CD14-positive monocyte (primary cell): ENCODE measurements at regions not wholly inside any gene's neighbourhood (a gene's known extent, or its start where the extent isn't known, plus 50 kb on each side); places are given as distances from the start of the nearest gene placed in this dataset.

Experiments used
- DNase-seq, 3 donors: peaks; one replicate each; pipeline ENCODE4 v3.0.0-alpha.2; 2011 to 2022
- H2AFZ ChIP-seq: 2 replicates; pipeline ENCODE4 v1.6.0; 2012; ENCODE audit warnings: mild to moderate bottlenecking, low read depth, low read length, inconsistent platforms; ENCODE audit not compliant: insufficient read depth, poor library complexity, severe bottlenecking
- H3K27ac ChIP-seq, 2 donors: 1 replicate in 1 of 2; 2 replicates in 1 of 2; pipeline ENCODE4 v1.5.1; 2012 to 2013; ENCODE audit warnings: low read length in 2 of 2, control low read depth in 1 of 2, inconsistent platforms in 1 of 2, low read depth in 1 of 2, mild to moderate bottlenecking in 1 of 2
- H3K27me3 ChIP-seq, 2 donors: one replicate each; pipeline versions ENCODE4 v1.6.0 to v1.6.1; 2011 to 2013; ENCODE audit warnings: low read length in 2 of 2; ENCODE audit not compliant: control insufficient read depth in 2 of 2, insufficient read depth in 2 of 2
- H3K36me3 ChIP-seq, 2 donors: replicated peaks in 1 of 2; 1 replicate in 1 of 2; 2 replicates in 1 of 2; pipeline versions ENCODE4 v1.5.1 to v1.6.1; 2012 to 2013; ENCODE audit warnings: low read length in 2 of 2, control low read depth in 1 of 2, inconsistent platforms in 1 of 2, mild to moderate bottlenecking in 1 of 2; ENCODE audit not compliant: insufficient read depth in 2 of 2, control insufficient read depth in 1 of 2
- H3K4me1 ChIP-seq, 2 donors: 1 replicate in 1 of 2; 2 replicates in 1 of 2; pipeline versions ENCODE4 v1.5.1 to v1.6.1; 2012 to 2013; ENCODE audit warnings: low read length in 2 of 2, control low read depth in 1 of 2, inconsistent platforms in 1 of 2, mild to moderate bottlenecking in 1 of 2, moderate library complexity in 1 of 2; ENCODE audit not compliant: insufficient read depth in 2 of 2, control insufficient read depth in 1 of 2
- H3K4me2 ChIP-seq: replicated peaks from 2 replicates; pipeline ENCODE3; 2012; ENCODE audit warnings: low read length, moderate library complexity, mild to moderate bottlenecking; ENCODE audit not compliant: poor library complexity, severe bottlenecking; ENCODE audit errors: extremely low read depth
- H3K4me3 ChIP-seq, 3 experiments: fragments of 200-600 bp in 1 of 3; sonication (generic) in 1 of 3; replicated peaks in 1 of 3; 1 replicate in 2 of 3; 2 replicates in 1 of 3; pipeline ENCODE4 v1.5.1; 2011 to 2013; ENCODE audit warnings: low read length in 3 of 3, mild to moderate bottlenecking in 3 of 3, control low read depth in 2 of 3, low read depth in 2 of 3, inconsistent platforms in 1 of 3, moderate library complexity in 1 of 3
- H3K79me2 ChIP-seq: 2 replicates; pipeline ENCODE4 v1.6.0; 2012; ENCODE audit warnings: mild to moderate bottlenecking, control low read depth, inconsistent platforms, low read length, moderate library complexity; ENCODE audit not compliant: insufficient read depth
- H3K9ac ChIP-seq: 2 replicates; pipeline ENCODE4 v1.6.0; 2017; ENCODE audit warnings: low read length, mild to moderate bottlenecking; ENCODE audit not compliant: insufficient read depth, poor library complexity, severe bottlenecking
- H3K9me3 ChIP-seq, 2 donors: replicated peaks in 1 of 2; 1 replicate in 1 of 2; 2 replicates in 1 of 2; pipeline versions ENCODE4 v1.5.1 to v1.6.1; 2012 to 2013; ENCODE audit warnings: low read length in 2 of 2, control low read depth in 1 of 2; ENCODE audit not compliant: control insufficient read depth in 1 of 2, insufficient read depth in 1 of 2
- H4K20me1 ChIP-seq: 2 replicates; pipeline ENCODE4 v1.6.0; 2012; ENCODE audit warnings: mild to moderate bottlenecking, low read length, control low read depth, moderate library complexity; ENCODE audit not compliant: insufficient read depth
- H3K27ac Mint-ChIP-seq, 7 donors: one replicate each; pipeline ENCODE4 v1.8.0; 2020; ENCODE audit warnings: mild to moderate bottlenecking in 7 of 7, mixed read lengths in 7 of 7, moderate library complexity in 6 of 7, inconsistent platforms in 2 of 7
- H3K27me3 Mint-ChIP-seq, 3 donors: one replicate each; pipeline ENCODE4 v1.8.0; 2021 to 2022; ENCODE audit warnings: low read depth in 3 of 3, mild to moderate bottlenecking in 3 of 3, mixed read lengths in 3 of 3, moderate library complexity in 3 of 3, inconsistent platforms in 1 of 3
- H3K36me3 Mint-ChIP-seq, 2 donors: one replicate each; pipeline ENCODE4 v1.8.0; 2020; ENCODE audit warnings: mixed read lengths in 2 of 2, inconsistent platforms in 1 of 2, mild to moderate bottlenecking in 1 of 2
- H3K4me1 Mint-ChIP-seq: one replicate; pipeline ENCODE4 v1.8.0; 2020; ENCODE audit warnings: mild to moderate bottlenecking, mixed read lengths
- H3K4me3 Mint-ChIP-seq, 2 donors: one replicate each; pipeline ENCODE4 v1.8.0; 2020; ENCODE audit warnings: mild to moderate bottlenecking in 2 of 2, mixed read lengths in 2 of 2, moderate library complexity in 1 of 2
- H3K9me3 Mint-ChIP-seq, 7 donors: one replicate each; pipeline ENCODE4 v1.8.0; 2020 to 2022; ENCODE audit warnings: mixed read lengths in 7 of 7, mild to moderate bottlenecking in 6 of 7, moderate library complexity in 6 of 7, inconsistent platforms in 2 of 7
- WGBS: methylation state at CpG from one replicate; pipeline ENCODE4 v1.1.5; 2013; ENCODE audit warnings: missing lambda C conversion rate; ENCODE audit not compliant: insufficient coverage; 5-methylcytosine and 5-hydroxymethylcytosine counted together
- intact Hi-C, 2 donors: fragments of 100-400 bp; cut with micrococcal nuclease; formaldehyde crosslinking; loops; one replicate each; pipeline versions ENCODE4 v1.15.0 to v1.15.1; 2023
- TF ChIP-seq, protein P1 (sequence below): fragments of 200-600 bp; IDR thresholded peaks from one replicate; pipeline ENCODE4 v1.8.0; 2022; ENCODE audit warnings: antibody characterized with exemption, mild to moderate bottlenecking

DNA sequence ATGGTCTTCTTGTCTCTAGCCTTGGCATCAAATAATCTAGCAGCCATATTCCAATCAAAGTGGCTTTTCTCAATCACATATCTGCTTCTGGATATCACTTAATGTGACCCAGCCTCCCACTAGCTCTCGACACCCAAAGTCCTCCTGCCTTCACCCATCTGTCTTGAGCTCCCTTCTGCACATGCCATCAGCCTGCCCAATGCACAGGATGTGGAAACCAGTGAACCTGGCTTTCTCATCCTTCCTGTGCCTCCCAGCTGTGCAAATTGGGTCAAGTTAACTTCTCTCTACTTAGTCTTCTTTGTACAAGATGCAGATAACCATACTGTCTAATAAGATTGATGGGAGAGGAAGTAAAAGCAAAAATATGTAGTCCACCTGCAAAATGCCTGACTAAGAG is 257.9 kb upstream of the PITRM1 start:
- Histone ChIP-seq H3K9ac (no peak overlapping the region), H4K20me1 (no peaks in the 10 kb centered on the region), H3K4me2 (no peak overlapping the region), H3K36me3 (no peaks in the 10 kb centered on the region), H3K4me1 (no peaks in the 10 kb centered on the region), H3K79me2 (no peaks in the 10 kb centered on the region), H3K4me3 (no peak overlapping the region), H2AFZ (no peak overlapping the region), H3K27ac (no peak overlapping the region), H3K9me3 (peaks cover 0 to 15% of the 10 kb centered on the region in 2 donors), H3K27me3 (no peaks in the 10 kb centered on the region)
- WGBS: 88% methylated on average over 1 of the region's 1 CpG
- H3K4me3 Mint-ChIP-seq: no peak overlapping the region
- H3K9me3 Mint-ChIP-seq: peaks cover 4 to 14% (median 7%) of the 10 kb centered on the region in 7 donors
- no peak overlapping the region for H3K27ac Mint-ChIP-seq
- intact Hi-C loops: no loop called here
- TF ChIP-seq, protein P1, sequence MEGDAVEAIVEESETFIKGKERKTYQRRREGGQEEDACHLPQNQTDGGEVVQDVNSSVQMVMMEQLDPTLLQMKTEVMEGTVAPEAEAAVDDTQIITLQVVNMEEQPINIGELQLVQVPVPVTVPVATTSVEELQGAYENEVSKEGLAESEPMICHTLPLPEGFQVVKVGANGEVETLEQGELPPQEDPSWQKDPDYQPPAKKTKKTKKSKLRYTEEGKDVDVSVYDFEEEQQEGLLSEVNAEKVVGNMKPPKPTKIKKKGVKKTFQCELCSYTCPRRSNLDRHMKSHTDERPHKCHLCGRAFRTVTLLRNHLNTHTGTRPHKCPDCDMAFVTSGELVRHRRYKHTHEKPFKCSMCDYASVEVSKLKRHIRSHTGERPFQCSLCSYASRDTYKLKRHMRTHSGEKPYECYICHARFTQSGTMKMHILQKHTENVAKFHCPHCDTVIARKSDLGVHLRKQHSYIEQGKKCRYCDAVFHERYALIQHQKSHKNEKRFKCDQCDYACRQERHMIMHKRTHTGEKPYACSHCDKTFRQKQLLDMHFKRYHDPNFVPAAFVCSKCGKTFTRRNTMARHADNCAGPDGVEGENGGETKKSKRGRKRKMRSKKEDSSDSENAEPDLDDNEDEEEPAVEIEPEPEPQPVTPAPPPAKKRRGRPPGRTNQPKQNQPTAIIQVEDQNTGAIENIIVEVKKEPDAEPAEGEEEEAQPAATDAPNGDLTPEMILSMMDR: no peak
- H3K4me1 Mint-ChIP-seq: no peaks in the 10 kb centered on the region
- peaks cover 0 to 3% (median 3%) of the 10 kb centered on the region in 3 donors for H3K27me3 Mint-ChIP-seq
- no peaks in the 10 kb centered on the region for H3K36me3 Mint-ChIP-seq
- no peak for DNase-seq

DNA sequence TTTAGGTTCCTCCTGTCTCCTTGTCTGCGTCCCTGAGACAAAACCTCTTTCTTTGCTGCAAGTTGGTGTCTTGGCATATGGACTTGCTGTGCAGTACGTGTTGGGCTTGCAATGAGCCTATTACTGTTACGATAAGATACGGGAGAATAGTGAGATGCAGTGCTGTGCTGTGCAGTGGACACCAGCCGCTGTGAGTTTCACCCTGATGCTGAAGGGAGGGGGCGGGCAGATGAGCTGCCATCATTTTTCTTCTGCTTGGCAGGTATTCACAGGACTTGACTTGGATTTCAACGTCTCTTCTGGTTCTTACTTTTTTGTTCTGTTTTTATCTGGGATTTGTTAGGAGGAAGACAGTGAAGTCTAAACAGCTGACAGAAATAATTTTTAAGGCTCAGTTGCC is 257.1 kb upstream of the PITRM1 start:
- Mint-ChIP-seq H3K4me3 (no peak overlapping the region), H3K36me3 (no peaks in the 10 kb centered on the region)
- no peak overlapping the region for H3K4me2 ChIP-seq

More for the DNA sequence above, 257.1 kb upstream of the PITRM1 start:
- TF ChIP-seq, protein P1: no peak
- DNase-seq: no peak
- Mint-ChIP-seq H3K4me1 (peaks cover under 1% of the 10 kb centered on the region), H3K27ac (no peak overlapping the region), H3K27me3 (peaks cover 0 to 3% (median 3%) of the 10 kb centered on the region in 3 donors), H3K9me3 (peaks cover 4 to 14% (median 7%) of the 10 kb centered on the region in 7 donors)
- Histone ChIP-seq H3K9me3 (peaks cover 0 to 15% of the 10 kb centered on the region in 2 donors), H3K4me1 (peaks cover under 1 to 1% of the 10 kb centered on the region in 2 donors), H3K27me3 (no peaks in the 10 kb centered on the region), H2AFZ (no peak overlapping the region), H4K20me1 (no peaks in the 10 kb centered on the region), H3K4me3 (no peak overlapping the region), H3K9ac (no peak overlapping the region), H3K27ac (no peak overlapping the region), H3K79me2 (no peaks in the 10 kb centered on the region), H3K36me3 (no peaks in the 10 kb centered on the region)
- intact Hi-C loops: no loop called here
- 94% methylated on average over 7 of the region's 7 CpGs for WGBS
